ENCODE measurements at regions not wholly inside any gene's neighbourhood (a gene's known extent, or its start where the extent isn't known, plus 50 kb on each side); places are given as distances from the start of the nearest gene placed in this dataset.

- ATAC-seq (no peak), DNase-seq (ENCODE audit: low read depth, low spot score) (no peak)
- no peaks in the 10 kb centered on the region for H3K79me2 ChIP-seq (ENCODE audit: insufficient read depth, low read length)
- H3K9me2 ChIP-seq (ENCODE audit: insufficient read depth): no peaks in the 10 kb centered on the region
- no peak overlapping the region for H3K9ac ChIP-seq (ENCODE audit: low read length)
- no peak overlapping the region for H3K4me2 ChIP-seq (ENCODE audit: low read length)
- H2AFZ ChIP-seq (ENCODE audit: low read depth, low read length, poor library complexity, severe bottlenecking): no peak overlapping the region
- RAD21 ChIA-PET (ENCODE audit: low non-redundant PET in 1 of 2, low total read pairs in 2 of 2, uncharacterized antibody in 2 of 2, unreplicated experiment in 2 of 2): no interaction called here
- no peak overlapping the region for H3K27ac ChIP-seq (ENCODE audit: low read depth, low read length)
- CTCF ChIA-PET: no interaction called here
- H3K4me1 ChIP-seq (ENCODE audit: control insufficient read depth in 1 of 2, insufficient read depth in 2 of 2, low read length in 2 of 2): no peaks in the 10 kb centered on the region
- no peaks in the 10 kb centered on the region for H3K9me3 ChIP-seq (ENCODE audit: control insufficient read depth in 1 of 2, insufficient read depth in 1 of 2, low read depth in 1 of 2, low read length in 2 of 2)
- no peaks in the 10 kb centered on the region for H4K20me1 ChIP-seq (ENCODE audit: insufficient read depth)
- intact Hi-C loops (cut with micrococcal nuclease): no loop called here
- no peaks in the 10 kb centered on the region for H3K36me3 ChIP-seq (ENCODE audit: control insufficient read depth in 1 of 2, insufficient read depth in 2 of 2, low read length in 2 of 2)
- H3K27me3 ChIP-seq (ENCODE audit: insufficient read depth, low read length): peaks cover 24% of the 10 kb centered on the region
- POLR2A ChIA-PET: no interaction called here
- no TSS peak for BruUV-seq (replicated peaks)
- TF ChIP-seq SP1 (IDR thresholded peaks at IDR 0.05; ENCODE audit: low read depth) (no peak), CEBPB (IDR thresholded peaks at IDR 0.05; ENCODE audit: low read depth) (no peak), ELF1 (IDR thresholded peaks at IDR 0.05; ENCODE audit: borderline replicate concordance, low read depth) (no peak), FOSL1 (IDR thresholded peaks at IDR 0.05; ENCODE audit: low read depth) (no peak), RAD21 (IDR thresholded peaks at IDR 0.05; ENCODE audit: low read depth) (no peak), EZH2phosphoT487 (IDR thresholded peaks at IDR 0.05; ENCODE audit: borderline replicate concordance) (no peak), ATF3 (IDR thresholded peaks at IDR 0.05) (no peak), MAX (IDR thresholded peaks at IDR 0.05) (no peak), ZNF274 (IDR thresholded peaks at IDR 0.05; ENCODE audit: low read depth, low read length) (no peak), CTCF (IDR thresholded peaks at IDR 0.05 in 2 of 3, conservative IDR thresholded peaks at IDR 0.05 in 1 of 3; ENCODE audit: borderline replicate concordance in 1 of 3, insufficient read depth in 1 of 3, low read depth in 2 of 3, low read length in 2 of 3) (no peak), JUND (IDR thresholded peaks at IDR 0.05) (no peak), EZH2 (IDR thresholded peaks at IDR 0.05) (no peak), CBX3 (IDR thresholded peaks at IDR 0.05; ENCODE audit: low read depth) (no peak)
- no peak overlapping the region for H3K4me3 ChIP-seq (replicated peaks in 1 of 2; ENCODE audit: low read depth in 1 of 2, low read length in 2 of 2)
Measured at GRCh38 chr5:169395136-169395535, 94.2 kb upstream of the SLIT3 start.

All from HCT116 (cell line).